ENCODE measurements at regions not wholly inside any gene's neighbourhood (a gene's known extent, or its start where the extent isn't known, plus 50 kb on each side); places are given as distances from the start of the nearest gene placed in this dataset.

- TF ChIP-seq TSHZ2 (CRISPR knock-in tag; IDR thresholded peaks at IDR 0.05): no peak
- TF ChIP-seq BACH2 (CRISPR knock-in tag; IDR thresholded peaks at IDR 0.05; ENCODE audit: borderline replicate concordance): no peak
- TF ChIP-seq TCF4 (CRISPR knock-in tag; IDR thresholded peaks at IDR 0.05; ENCODE audit: borderline replicate concordance): no peak
- no peak for TF ChIP-seq RARB (CRISPR knock-in tag; IDR thresholded peaks at IDR 0.05)
- no peak for TF ChIP-seq ARNTL (CRISPR knock-in tag; IDR thresholded peaks at IDR 0.05; ENCODE audit: borderline replicate concordance, low read depth)
- no peak for TF ChIP-seq ZNF8 (CRISPR knock-in tag; IDR thresholded peaks at IDR 0.05)
- TF ChIP-seq ZFP30 (CRISPR knock-in tag; IDR thresholded peaks at IDR 0.05): no peak
- no peak for TF ChIP-seq ESRRG (CRISPR knock-in tag; IDR thresholded peaks at IDR 0.05)
- no peak for TF ChIP-seq SNAI2 (CRISPR knock-in tag; IDR thresholded peaks at IDR 0.05)
These were observed 150.4 kb downstream of the DNAJB6 start for GRCh38 chr7:157487046-157487770.

GRCh38 chr7:157488281-157488680 is 151.5 kb downstream of the DNAJB6 start:
- TF ChIP-seq CREB5 (CRISPR knock-in tag; IDR thresholded peaks at IDR 0.05; ENCODE audit: low read depth) (no peak), POU6F1 (CRISPR knock-in tag; IDR thresholded peaks at IDR 0.05; ENCODE audit: borderline replicate concordance, low read depth) (no peak), BACH2 (CRISPR knock-in tag; IDR thresholded peaks at IDR 0.05; ENCODE audit: borderline replicate concordance) (no peak), TOX (CRISPR knock-in tag; IDR thresholded peaks at IDR 0.05; ENCODE audit: borderline replicate concordance) (no peak), ZFP3 (CRISPR knock-in tag; IDR thresholded peaks at IDR 0.05) (no peak), GLIS3 (CRISPR knock-in tag; IDR thresholded peaks at IDR 0.05) (no peak), RARB (CRISPR knock-in tag; IDR thresholded peaks at IDR 0.05) (no peak), ZNF565 (CRISPR knock-in tag; conservative IDR thresholded peaks at IDR 0.05; ENCODE audit: low read depth) (no peak), SNAI2 (CRISPR knock-in tag; IDR thresholded peaks at IDR 0.05) (no peak), ZC3H10 (CRISPR knock-in tag; IDR thresholded peaks at IDR 0.05) (no peak)
- no peak for ATAC-seq

More at GRCh38 chr7:157487046-157487770, 150.4 kb downstream of the DNAJB6 start:
- no peak for ATAC-seq

- no peak for ATAC-seq
- no peak for TF ChIP-seq TSHZ2 (CRISPR knock-in tag; IDR thresholded peaks at IDR 0.05)
- TF ChIP-seq TOX (CRISPR knock-in tag; IDR thresholded peaks at IDR 0.05; ENCODE audit: borderline replicate concordance): no peak
- no peak for TF ChIP-seq BACH2 (CRISPR knock-in tag; IDR thresholded peaks at IDR 0.05; ENCODE audit: borderline replicate concordance)
- TF ChIP-seq CREB5 (CRISPR knock-in tag; IDR thresholded peaks at IDR 0.05; ENCODE audit: low read depth): no peak
- no peak for TF ChIP-seq POU6F1 (CRISPR knock-in tag; IDR thresholded peaks at IDR 0.05; ENCODE audit: borderline replicate concordance, low read depth)
- TF ChIP-seq ISL1 (CRISPR knock-in tag; IDR thresholded peaks at IDR 0.05): no peak
- TF ChIP-seq RARB (CRISPR knock-in tag; IDR thresholded peaks at IDR 0.05): no peak
- TF ChIP-seq CSRNP3 (CRISPR knock-in tag; IDR thresholded peaks at IDR 0.05): no peak
- no peak for TF ChIP-seq ZNF70 (CRISPR knock-in tag; IDR thresholded peaks at IDR 0.05)
- no peak for TF ChIP-seq ZNF8 (CRISPR knock-in tag; IDR thresholded peaks at IDR 0.05)
- TF ChIP-seq SNAI2 (CRISPR knock-in tag; IDR thresholded peaks at IDR 0.05): no peak
- no peak for TF ChIP-seq GLIS3 (CRISPR knock-in tag; IDR thresholded peaks at IDR 0.05)
- TF ChIP-seq ZFP30 (CRISPR knock-in tag; IDR thresholded peaks at IDR 0.05): no peak
- TF ChIP-seq ZFP3 (CRISPR knock-in tag; IDR thresholded peaks at IDR 0.05): no peak
- no peak for TF ChIP-seq CSDC2 (CRISPR knock-in tag; IDR thresholded peaks at IDR 0.05)
These were observed 152.2 kb downstream of the DNAJB6 start for GRCh38 chr7:157488966-157489365.
